HG02763 (cell line): ENCODE measurements at regions not wholly inside any gene's neighbourhood (a gene's known extent, or its start where the extent isn't known, plus 50 kb on each side); places are given as distances from the start of the nearest gene placed in this dataset.
"Not testable (repeated sequence)": the region's sequence is repeated elsewhere in the genome, so short reads cannot be mapped to it uniquely, and the experiment has no call there.

Experiments used
- ATAC-seq: cut with Tn5 transposase; IDR thresholded peaks from one replicate; pipeline ENCODE4 v1.9.1; 2021; ENCODE audit warnings: mild to moderate bottlenecking, moderate library complexity; ENCODE audit not compliant: unreplicated experiment

GRCh38 chr9:88596376-88596775 is 61.4 kb downstream of the NXNL2 start:
- no peak for ATAC-seq

- ATAC-seq = no peak
Observed at GRCh38 chr9:88604836-88605511, 70.0 kb downstream of the NXNL2 start.

- no peak for ATAC-seq
Observed at GRCh38 chr9:88605512-88606362, 70.8 kb downstream of the NXNL2 start.

GRCh38 chr9:88614359-88614758 is 79.4 kb downstream of the NXNL2 start:
- ATAC-seq = no peak

DNA sequence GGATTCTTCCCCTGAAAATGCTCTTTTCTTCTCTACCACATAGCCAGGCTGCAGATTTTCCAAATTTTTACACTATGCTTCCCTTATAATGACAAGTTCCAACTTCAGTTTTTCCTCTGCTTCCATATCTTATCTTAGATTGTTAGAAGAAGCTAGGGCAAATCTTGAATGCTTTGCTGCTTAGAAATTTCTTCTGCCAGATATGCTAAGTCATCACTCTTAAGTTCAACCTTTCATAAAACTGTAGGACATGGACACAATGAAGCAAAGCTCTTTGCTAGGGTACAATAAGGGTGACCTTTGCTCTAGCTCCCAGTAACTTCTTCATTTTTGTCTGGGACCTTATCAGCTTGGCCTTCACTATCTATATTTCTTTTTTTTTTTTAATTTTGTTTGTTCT is 88.7 kb downstream of the NXNL2 start:
- no peak for ATAC-seq

GRCh38 chr9:88628114-88628513 is 93.1 kb downstream of the NXNL2 start:
- ATAC-seq = no peak

GRCh38 chr9:88628811-88629210 is 93.8 kb downstream of the NXNL2 start:
- ATAC-seq = no peak

DNA sequence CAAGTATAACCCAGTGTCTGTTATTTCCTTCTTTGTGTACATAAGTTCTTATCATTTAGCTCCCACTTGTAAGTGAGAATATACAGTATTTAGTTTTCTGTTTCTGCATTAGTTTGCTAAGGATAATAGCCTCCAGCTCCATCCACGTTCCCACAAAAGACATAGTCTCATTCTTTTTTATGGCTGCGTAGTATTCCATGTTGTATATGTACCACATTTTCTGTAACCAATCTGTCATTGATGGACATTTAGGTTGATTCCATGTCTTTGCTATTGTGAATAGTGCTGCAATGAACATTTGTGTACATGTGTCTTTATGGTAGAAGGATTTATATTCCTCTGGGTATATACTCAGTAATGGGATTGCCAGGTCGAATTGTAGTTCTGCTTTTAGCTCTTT is 95.6 kb downstream of the NXNL2 start:
- not testable (repeated sequence) for ATAC-seq

- ATAC-seq = no peak
Observed at GRCh38 chr9:88635151-88635550, 100.2 kb downstream of the NXNL2 start.

DNA sequence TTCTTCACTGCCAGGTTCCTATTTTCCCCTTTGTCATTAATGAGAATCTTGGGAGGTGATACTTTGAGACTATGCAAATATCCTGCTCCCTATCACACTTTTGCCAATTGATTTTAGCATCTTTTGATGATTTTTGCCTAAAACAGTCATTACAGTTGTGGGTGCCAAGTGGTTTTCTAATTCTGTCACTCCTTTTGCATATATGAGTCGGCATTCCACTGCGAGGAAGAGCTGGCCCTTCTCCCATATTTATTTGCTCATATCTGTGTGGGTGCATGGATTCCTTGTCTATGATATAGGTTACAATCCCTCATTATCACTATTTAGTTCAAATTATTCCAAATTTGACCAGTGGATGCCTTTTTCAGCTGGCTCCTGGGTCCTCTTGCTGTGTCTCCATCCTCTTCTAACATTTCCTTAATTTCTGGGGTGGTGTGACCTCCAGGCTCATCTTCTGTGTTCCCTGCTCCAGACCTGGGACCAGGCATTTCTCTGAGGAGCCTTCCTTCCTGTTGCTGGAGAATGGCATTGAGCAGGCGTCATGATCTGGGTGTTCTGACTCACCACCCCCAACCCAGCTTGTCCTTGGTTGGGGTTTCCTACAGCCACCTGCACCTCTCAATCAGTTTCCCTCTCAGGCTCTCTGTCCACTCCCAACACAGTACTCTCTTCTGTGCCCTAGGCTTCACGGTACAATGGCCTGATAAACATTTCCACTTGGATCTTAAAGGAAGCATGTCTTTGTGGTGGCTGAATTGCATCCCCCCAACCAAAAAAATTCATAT is 106.7 kb downstream of the NXNL2 start:
- no peak for ATAC-seq

DNA sequence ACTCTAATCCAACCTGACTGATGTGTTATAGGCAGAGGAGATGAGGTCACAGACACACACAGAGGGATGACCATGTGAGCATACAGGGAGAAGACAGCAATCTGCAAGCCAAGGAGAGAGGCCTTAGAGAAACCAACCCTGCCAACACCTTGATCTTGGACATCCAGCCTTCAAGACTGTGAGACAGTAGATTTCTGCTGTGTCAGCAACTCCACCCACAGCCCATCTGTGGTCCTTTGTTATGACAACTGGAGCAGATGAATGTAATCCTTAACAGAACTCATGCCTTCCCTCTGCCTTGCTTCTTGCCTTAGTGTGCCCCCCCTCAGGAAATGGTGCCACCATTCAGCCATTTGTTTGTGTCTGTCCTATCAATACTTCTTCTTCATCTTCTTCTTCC is 107.4 kb downstream of the NXNL2 start:
- no peak for ATAC-seq

GRCh38 chr9:88643931-88644330 is 109.0 kb downstream of the NXNL2 start:
- no peak for ATAC-seq

DNA sequence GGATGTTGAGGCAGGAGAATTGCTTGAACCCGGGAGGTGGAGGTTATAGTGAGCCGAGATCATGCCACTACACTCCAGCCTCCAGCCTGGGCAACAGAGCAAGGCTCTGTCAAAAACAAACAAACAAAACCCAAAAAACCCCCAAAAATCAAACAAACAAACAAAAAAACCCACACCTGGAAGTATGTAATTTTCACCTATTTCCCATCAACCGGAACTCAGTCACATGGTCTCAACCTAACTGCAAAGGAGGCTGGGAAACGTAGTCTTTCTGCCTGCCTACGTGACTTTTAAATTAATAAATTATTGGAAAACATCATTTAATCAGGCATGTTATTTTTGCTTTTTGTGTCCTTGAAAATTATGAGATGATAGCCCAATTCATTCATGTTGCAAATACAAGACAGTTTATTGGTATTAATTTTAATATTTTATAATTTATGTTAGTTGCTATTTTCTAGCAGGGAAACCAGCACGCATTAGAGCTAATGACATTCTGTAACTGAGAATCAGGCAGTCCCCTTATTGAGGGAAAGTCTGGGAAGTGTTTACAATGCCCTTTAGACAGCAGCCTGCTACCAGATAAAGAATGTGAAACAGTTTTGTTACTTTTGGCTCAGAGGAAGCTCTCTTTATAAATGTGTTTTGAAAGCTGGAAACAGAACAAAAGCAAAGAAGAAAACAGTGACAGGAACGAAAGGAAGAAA is 110.3 kb downstream of the NXNL2 start:
- ATAC-seq = no peak

DNA sequence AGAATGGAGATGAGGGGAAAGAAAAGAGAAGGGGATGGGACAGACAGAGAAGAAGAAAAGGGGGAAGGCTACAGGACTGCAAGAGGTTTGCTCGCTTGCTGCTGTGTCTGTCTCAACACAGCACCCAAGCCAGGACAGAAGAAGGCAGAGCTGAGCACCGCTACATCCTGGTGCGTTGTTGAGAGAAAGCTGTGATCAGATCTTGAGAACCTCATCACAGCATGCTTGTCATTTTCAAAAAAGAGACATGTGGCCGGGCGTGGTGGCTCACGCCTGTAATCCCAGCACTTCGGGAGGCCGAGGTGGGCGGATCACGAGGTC is 110.9 kb downstream of the NXNL2 start:
- ATAC-seq = no peak

DNA sequence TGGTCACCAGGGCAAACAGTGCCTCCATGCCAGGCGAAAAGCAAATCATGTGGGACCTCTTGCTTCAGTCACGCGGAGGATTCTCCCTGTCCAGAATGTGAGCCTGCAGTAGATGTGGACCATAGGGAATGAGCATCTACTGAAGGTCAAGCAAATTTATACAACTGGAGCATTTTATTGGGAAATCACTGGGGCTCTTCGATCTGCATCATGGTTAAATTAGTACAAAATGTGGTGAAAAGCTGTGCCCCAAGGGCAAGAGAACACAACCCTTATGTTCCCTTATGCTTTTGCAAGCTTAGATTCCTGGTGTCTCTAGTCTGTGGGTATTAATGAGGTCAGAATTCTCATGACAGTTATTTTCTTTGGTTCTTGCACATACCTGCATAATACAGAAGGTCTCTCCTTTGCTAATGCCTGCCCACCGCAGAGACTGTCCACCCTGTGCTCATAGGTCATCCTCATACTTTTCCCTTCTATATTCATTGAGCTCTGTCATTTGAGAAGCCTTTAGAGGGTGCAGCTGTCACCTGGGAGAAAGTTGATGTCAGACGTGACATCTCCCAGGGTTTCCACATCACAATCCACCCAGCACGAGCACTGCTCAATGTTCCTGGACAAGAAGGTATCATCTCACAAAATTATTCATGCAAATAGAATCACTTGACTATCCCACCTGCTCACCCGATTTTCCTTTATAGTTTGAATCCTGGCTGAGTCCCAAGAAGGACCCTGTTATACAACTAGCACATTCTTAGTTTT is 111.7 kb downstream of the NXNL2 start:
- ATAC-seq = no peak

DNA sequence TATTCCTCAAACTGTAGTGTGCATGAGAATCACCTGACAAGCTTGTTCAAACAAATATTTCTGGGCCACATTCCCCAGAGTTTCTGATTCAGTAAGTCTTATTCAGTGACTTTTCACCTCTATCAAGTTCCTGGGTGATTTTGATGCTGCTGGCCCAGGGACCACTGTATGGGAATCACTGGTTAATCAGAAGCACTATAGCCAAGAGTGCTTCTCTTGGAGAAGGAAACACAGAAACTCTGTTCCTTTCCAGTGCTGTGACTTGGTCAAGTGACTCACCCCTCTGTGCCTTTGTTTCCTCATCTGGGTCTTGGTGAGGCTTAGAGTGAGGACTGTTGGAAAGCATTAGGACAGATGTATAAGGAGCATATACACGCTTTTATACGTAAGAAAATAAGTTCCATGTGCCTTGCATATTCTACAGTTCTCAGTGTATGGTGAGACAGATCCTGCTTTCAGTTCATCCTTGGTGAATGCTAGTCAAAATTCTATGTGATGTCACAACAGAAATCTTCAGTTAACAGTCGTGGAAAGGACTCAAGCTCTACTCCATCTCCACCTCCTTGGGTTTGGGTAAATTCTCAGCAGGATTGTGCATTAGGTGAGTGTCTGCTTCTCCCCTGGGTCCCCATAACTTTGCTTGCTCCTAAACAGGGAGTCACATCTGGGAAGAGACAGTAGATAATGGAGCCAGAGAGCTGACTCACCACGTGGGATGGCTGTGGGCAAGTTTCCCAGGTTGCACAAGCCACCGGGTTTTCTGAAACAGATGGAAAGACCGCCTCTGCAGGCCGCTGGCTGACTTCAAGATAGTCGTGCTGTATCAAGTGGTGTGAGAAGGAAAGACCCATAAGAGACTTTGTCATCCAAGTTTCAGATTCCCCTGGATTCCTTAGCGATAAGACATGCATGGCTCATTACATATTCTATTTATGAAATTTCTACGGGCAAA is 117.0 kb downstream of the NXNL2 start:
- ATAC-seq = no peak

GRCh38 chr9:88652876-88653275 is 117.9 kb downstream of the NXNL2 start:
- no peak for ATAC-seq

- no peak for ATAC-seq
Observed at GRCh38 chr9:88653406-88653805, 118.4 kb downstream of the NXNL2 start.

DNA sequence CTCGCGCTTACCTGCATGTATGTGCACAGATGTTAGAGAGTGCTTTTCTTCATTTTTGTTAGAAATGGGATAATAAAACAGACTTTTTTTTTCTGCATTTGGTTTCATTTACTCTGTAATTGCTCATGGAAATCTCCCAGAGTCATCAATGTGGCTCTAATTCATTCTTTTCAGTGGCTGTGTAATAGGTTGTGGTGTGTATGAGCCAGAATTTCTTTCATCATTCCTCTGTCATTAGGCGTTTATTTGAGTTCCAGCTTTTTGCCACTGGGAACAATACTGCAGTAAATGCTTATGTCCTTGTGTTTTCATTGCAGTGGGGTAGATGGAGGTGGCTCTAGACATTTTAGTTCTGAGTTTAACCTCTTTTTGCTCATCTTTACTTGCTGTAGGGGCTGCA is 118.9 kb downstream of the NXNL2 start:
- no peak for ATAC-seq
